ENCODE measurements at regions not wholly inside any gene's neighbourhood (a gene's known extent, or its start where the extent isn't known, plus 50 kb on each side); places are given as distances from the start of the nearest gene placed in this dataset.

- no peak for TF ChIP-seq CTCF (IDR thresholded peaks at IDR 0.05)
- DNase-seq (ENCODE audit: low spot score) (no peak), ATAC-seq (ENCODE audit: low FRiP score) (no peak)
Measured at GRCh38 chr2:150224321-150224720, 263.1 kb downstream of the RND3 start.

- TF ChIP-seq CTCF (IDR thresholded peaks at IDR 0.05): no peak
- ATAC-seq (ENCODE audit: low FRiP score) (no peak), DNase-seq (ENCODE audit: low spot score) (no peak)
Measured at GRCh38 chr2:150222942-150223341, 264.5 kb downstream of the RND3 start.

GRCh38 chr2:150222379-150222778 is 265.1 kb downstream of the RND3 start:
- DNase-seq (ENCODE audit: low spot score) (no peak), ATAC-seq (ENCODE audit: low FRiP score) (no peak)
- no peak for TF ChIP-seq CTCF (IDR thresholded peaks at IDR 0.05)

- DNase-seq (ENCODE audit: low spot score) (no peak), ATAC-seq (ENCODE audit: low FRiP score) (no peak)
- no peak for TF ChIP-seq CTCF (IDR thresholded peaks at IDR 0.05)
Measured at GRCh38 chr2:150219861-150220260, 267.6 kb downstream of the RND3 start.

GRCh38 chr2:150215041-150215440 is 272.4 kb downstream of the RND3 start:
- TF ChIP-seq CTCF (IDR thresholded peaks at IDR 0.05): no peak
- DNase-seq (ENCODE audit: low spot score) (no peak), ATAC-seq (ENCODE audit: low FRiP score) (no peak)

GRCh38 chr2:150214626-150215025 is 272.8 kb downstream of the RND3 start:
- no peak for DNase-seq (ENCODE audit: low spot score)
- no peak for TF ChIP-seq CTCF (IDR thresholded peaks at IDR 0.05)
- no peak for ATAC-seq (ENCODE audit: low FRiP score)

- TF ChIP-seq CTCF (IDR thresholded peaks at IDR 0.05): no peak
- ATAC-seq (ENCODE audit: low FRiP score) (no peak), DNase-seq (ENCODE audit: low spot score) (no peak)
Measured at GRCh38 chr2:150212722-150213171, 274.7 kb downstream of the RND3 start.

Data from omental fat pad (tissue), 3 donors.